Karpas-422 (cell line): ENCODE measurements at regions not wholly inside any gene's neighbourhood (a gene's known extent, or its start where the extent isn't known, plus 50 kb on each side); places are given as distances from the start of the nearest gene placed in this dataset.

Experiments
- DNase-seq: peaks from one replicate; pipeline ENCODE4 v3.0.0-alpha.2; 2015
- H2AFZ ChIP-seq: fragments of 200-600 bp; sonication (generic); 2 replicates; pipeline ENCODE4 v1.6.1; 2014; ENCODE audit warnings: antibody characterized with exemption, low read length, mixed read lengths
- H3K27ac ChIP-seq: fragments of 200-600 bp; sonication (generic); 2 replicates; pipeline ENCODE4 v1.5.1; 2014; ENCODE audit warnings: mild to moderate bottlenecking, low read length, moderate library complexity
- H3K27me3 ChIP-seq: fragments of 200-600 bp; sonication (generic); 2 replicates; pipeline ENCODE4 v1.6.1; 2014; ENCODE audit warnings: low read length, mixed read lengths
- H3K36me3 ChIP-seq: fragments of 200-600 bp; sonication (generic); 2 replicates; pipeline ENCODE4 v1.6.1; 2014; ENCODE audit warnings: low read length, mixed read lengths; ENCODE audit not compliant: insufficient read depth
- H3K4me1 ChIP-seq: fragments of 200-600 bp; sonication (generic); 2 replicates; pipeline ENCODE4 v1.6.1; 2014; ENCODE audit warnings: mild to moderate bottlenecking, low read length, mixed read lengths
- H3K4me2 ChIP-seq: fragments of 200-600 bp; sonication (generic); 2 replicates; pipeline ENCODE4 v1.6.1; 2014; ENCODE audit warnings: low read length, low read depth, mild to moderate bottlenecking; ENCODE audit not compliant: poor library complexity, severe bottlenecking
- H3K4me3 ChIP-seq: fragments of 200-600 bp; sonication (generic); 2 replicates; pipeline ENCODE4 v1.5.1; 2014; ENCODE audit warnings: mild to moderate bottlenecking, antibody characterized with exemption, low read length, mixed read lengths
- H3K79me2 ChIP-seq: fragments of 200-600 bp; sonication (generic); 2 replicates; pipeline ENCODE4 v1.6.1; 2014; ENCODE audit warnings: mild to moderate bottlenecking, low read length, mixed read lengths
- H3K9ac ChIP-seq: fragments of 200-600 bp; sonication (generic); 2 replicates; pipeline ENCODE4 v1.6.0; 2014; ENCODE audit warnings: low read length
- H3K9me2 ChIP-seq: fragments of 200-600 bp; sonication (generic), shearing (Covaris generic); replicated peaks from 2 replicates; pipeline ENCODE4 v1.6.0; 2014; ENCODE audit warnings: mild to moderate bottlenecking, low read length, moderate library complexity; ENCODE audit not compliant: insufficient read depth
- H3K9me3 ChIP-seq: fragments of 300-700, 200-600 bp; sonication (generic); 2 replicates; pipeline ENCODE4 v1.6.1; 2014; ENCODE audit warnings: low read length, mixed read lengths
- H4K20me1 ChIP-seq: fragments of 200-600 bp; sonication (generic); 2 replicates; pipeline ENCODE4 v1.6.1; 2014; ENCODE audit warnings: mild to moderate bottlenecking, antibody characterized with exemption, low read length, low read depth; ENCODE audit not compliant: insufficient read depth

GRCh38 chr14:87060405-87060804, 932.6 kb downstream of the GALC start:
- DNase-seq, result peak; percentile 63
- H3K9me3 ChIP-seq, result no peaks in the 10 kb centered on the region
- H3K9me2 ChIP-seq, result no peaks in the 10 kb centered on the region
- H3K4me1 ChIP-seq, result peaks cover 96% of the 10 kb centered on the region
- H3K4me2 ChIP-seq, result peak overlapping the region; percentile 76
- H3K27me3 ChIP-seq, result no peaks in the 10 kb centered on the region
- H2AFZ ChIP-seq, result no peak overlapping the region
- peaks cover 63% of the 10 kb centered on the region for H3K79me2 ChIP-seq
- peak overlapping the region; percentile 59 for H3K9ac ChIP-seq
- H3K36me3 ChIP-seq, result peaks cover 75% of the 10 kb centered on the region
- H3K4me3 ChIP-seq, result peak overlapping the region; percentile 60
- H4K20me1 ChIP-seq, result no peaks in the 10 kb centered on the region
- peak overlapping the region; percentile 99 for H3K27ac ChIP-seq

GRCh38 chr14:87059060-87059839, 933.7 kb downstream of the GALC start:
- H3K36me3 ChIP-seq, result peaks cover 86% of the 10 kb centered on the region
- H3K4me3 ChIP-seq, result peak overlapping the region; percentile 60
- no peaks in the 10 kb centered on the region for H3K9me3 ChIP-seq
- peak overlapping the region; percentile 76 for H3K4me2 ChIP-seq
- peak; percentile 85 for DNase-seq
- no peaks in the 10 kb centered on the region for H3K9me2 ChIP-seq
- H3K4me1 ChIP-seq, result peaks cover 96% of the 10 kb centered on the region
- H3K9ac ChIP-seq, result peak overlapping the region; percentile 59
- H3K79me2 ChIP-seq, result peaks cover 69% of the 10 kb centered on the region
- H3K27me3 ChIP-seq, result no peaks in the 10 kb centered on the region
- H4K20me1 ChIP-seq, result no peaks in the 10 kb centered on the region
- H3K27ac ChIP-seq, result peak overlapping the region; percentile 99
- no peak overlapping the region for H2AFZ ChIP-seq

- no peak overlapping the region for H3K9ac ChIP-seq
- no peak overlapping the region for H3K4me3 ChIP-seq
- H3K4me2 ChIP-seq, result peak overlapping the region; percentile 12
- peaks cover 87% of the 10 kb centered on the region for H3K4me1 ChIP-seq
- no peak for DNase-seq
- H3K36me3 ChIP-seq, result peaks cover 79% of the 10 kb centered on the region
- no peak overlapping the region for H2AFZ ChIP-seq
- H3K79me2 ChIP-seq, result peaks cover 46% of the 10 kb centered on the region
- H3K27ac ChIP-seq, result peak overlapping the region; percentile 99
- H3K27me3 ChIP-seq, result no peaks in the 10 kb centered on the region
- H4K20me1 ChIP-seq, result no peaks in the 10 kb centered on the region
- H3K9me3 ChIP-seq, result no peaks in the 10 kb centered on the region
- no peaks in the 10 kb centered on the region for H3K9me2 ChIP-seq
Observed at GRCh38 chr14:87055007-87055406, 938.0 kb downstream of the GALC start.

GRCh38 chr14:87052646-87053225, 940.2 kb downstream of the GALC start:
- no peaks in the 10 kb centered on the region for H4K20me1 ChIP-seq
- H3K79me2 ChIP-seq, result peaks cover 26% of the 10 kb centered on the region
- peaks cover 59% of the 10 kb centered on the region for H3K36me3 ChIP-seq
- no peak for DNase-seq
- peak overlapping the region; percentile 11 for H3K4me2 ChIP-seq
- H3K27me3 ChIP-seq, result no peaks in the 10 kb centered on the region
- no peak overlapping the region for H2AFZ ChIP-seq
- no peak overlapping the region for H3K9ac ChIP-seq
- no peak overlapping the region for H3K4me3 ChIP-seq
- H3K27ac ChIP-seq, result peak overlapping the region; percentile 96
- no peaks in the 10 kb centered on the region for H3K9me3 ChIP-seq
- H3K4me1 ChIP-seq, result peaks cover 86% of the 10 kb centered on the region
- no peaks in the 10 kb centered on the region for H3K9me2 ChIP-seq

- Histone ChIP-seq H3K4me3 (peak overlapping the region; percentile 9; the same call in 1 of the 2 replicates), H2AFZ (no peak overlapping the region), H4K20me1 (no peaks in the 10 kb centered on the region), H3K79me2 (peaks cover 30% of the 10 kb centered on the region; the same call in 1 of the 2 replicates), H3K9ac (peak overlapping the region; percentile 51), H3K9me2 (no peaks in the 10 kb centered on the region), H3K27me3 (no peaks in the 10 kb centered on the region), H3K4me2 (peak overlapping the region; percentile 60), H3K4me1 (peaks cover 90% of the 10 kb centered on the region), H3K36me3 (peaks cover 56% of the 10 kb centered on the region), H3K27ac (peak overlapping the region; percentile 96), H3K9me3 (no peaks in the 10 kb centered on the region)
- DNase-seq, result peak; percentile 75
Observed at GRCh38 chr14:87050421-87050820, 942.6 kb downstream of the GALC start.

- DNase-seq, result peak; percentile 97
- Histone ChIP-seq H3K79me2 (peaks cover 31% of the 10 kb centered on the region), H3K4me2 (peak overlapping the region; percentile 60), H3K9ac (peak overlapping the region; percentile 55), H3K9me3 (no peaks in the 10 kb centered on the region), H3K27ac (peak overlapping the region; percentile 96), H4K20me1 (no peaks in the 10 kb centered on the region), H3K27me3 (no peaks in the 10 kb centered on the region), H3K9me2 (no peaks in the 10 kb centered on the region), H3K4me3 (peak overlapping the region; percentile 33), H3K36me3 (peaks cover 53% of the 10 kb centered on the region), H3K4me1 (peaks cover 90% of the 10 kb centered on the region), H2AFZ (no peak overlapping the region)
Observed at GRCh38 chr14:87049950-87050349, 943.0 kb downstream of the GALC start.

GRCh38 chr14:87046960-87047359, 946.0 kb downstream of the GALC start:
- Histone ChIP-seq H3K4me1 (peaks cover 98% of the 10 kb centered on the region), H3K4me2 (peak overlapping the region; percentile 78), H3K27ac (peak overlapping the region; percentile 96), H3K9me3 (no peaks in the 10 kb centered on the region), H3K79me2 (peaks cover 36% of the 10 kb centered on the region), H2AFZ (no peak overlapping the region), H4K20me1 (no peaks in the 10 kb centered on the region), H3K9me2 (no peaks in the 10 kb centered on the region), H3K36me3 (peaks cover 38% of the 10 kb centered on the region), H3K4me3 (peak overlapping the region; percentile 43), H3K9ac (peak overlapping the region; percentile 75), H3K27me3 (no peaks in the 10 kb centered on the region)
- peak; percentile 68 for DNase-seq

- H3K4me3 ChIP-seq, result peak overlapping the region; percentile 63
- peaks cover 30% of the 10 kb centered on the region for H3K36me3 ChIP-seq
- H3K9me3 ChIP-seq, result no peaks in the 10 kb centered on the region
- no peaks in the 10 kb centered on the region for H4K20me1 ChIP-seq
- H3K79me2 ChIP-seq, result peaks cover 36% of the 10 kb centered on the region
- no peaks in the 10 kb centered on the region for H3K9me2 ChIP-seq
- no peak overlapping the region for H2AFZ ChIP-seq
- no peaks in the 10 kb centered on the region for H3K27me3 ChIP-seq
- DNase-seq, result peak; percentile 72
- peaks cover 98% of the 10 kb centered on the region for H3K4me1 ChIP-seq
- peak overlapping the region; percentile 78 for H3K4me2 ChIP-seq
- H3K9ac ChIP-seq, result peak overlapping the region; percentile 75
- H3K27ac ChIP-seq, result peak overlapping the region; percentile 96
Observed at GRCh38 chr14:87045956-87046355, 947.0 kb downstream of the GALC start.
